Neuron (in vitro differentiated cells): ENCODE measurements at regions not wholly inside any gene's neighbourhood (a gene's known extent, or its start where the extent isn't known, plus 50 kb on each side); places are given as distances from the start of the nearest gene placed in this dataset.

Experiments used
- H2AFZ ChIP-seq: one replicate; pipeline ENCODE4 v1.6.1; 2013; ENCODE audit warnings: low read depth, mild to moderate bottlenecking, inconsistent platforms, low read length, moderate library complexity
- H3K27me3 ChIP-seq: one replicate; pipeline ENCODE4 v1.6.1; 2013; ENCODE audit warnings: low read length; ENCODE audit not compliant: insufficient read depth
- H3K36me3 ChIP-seq: one replicate; pipeline ENCODE4 v1.6.1; 2013; ENCODE audit warnings: low read length; ENCODE audit not compliant: insufficient read depth
- H3K4me1 ChIP-seq: one replicate; pipeline ENCODE4 v1.6.1; 2013; ENCODE audit warnings: low read length; ENCODE audit not compliant: insufficient read depth
- H3K4me3 ChIP-seq: 2 replicates; pipeline ENCODE4 v1.5.1; 2013; ENCODE audit warnings: mild to moderate bottlenecking, low read length, moderate library complexity
- H3K9me3 ChIP-seq: one replicate; pipeline ENCODE4 v1.6.1; 2013; ENCODE audit warnings: low read length

DNA sequence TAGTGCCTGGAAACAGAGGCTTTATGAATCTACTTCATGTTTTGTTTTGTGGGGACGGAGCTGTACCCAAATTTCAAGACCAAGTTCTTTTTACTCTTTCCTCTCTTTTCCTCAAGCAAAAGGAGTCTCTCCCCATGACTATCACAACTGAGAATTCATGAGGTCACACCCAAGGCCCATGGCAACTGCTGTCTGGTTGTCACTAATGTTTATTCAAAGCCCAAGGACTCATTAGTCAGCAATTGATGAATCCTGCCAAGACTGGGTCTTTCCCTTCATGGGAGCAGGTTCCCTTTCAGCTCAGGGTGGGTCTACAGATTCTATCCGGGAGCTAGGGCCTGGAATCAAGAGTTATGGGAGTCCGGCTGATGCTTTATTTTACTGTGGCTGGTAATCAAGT lies 441.5 kb upstream of the PCDH20 start:
- no peak overlapping the region for H2AFZ ChIP-seq
- no peaks in the 10 kb centered on the region for H3K27me3 ChIP-seq
- H3K36me3 ChIP-seq = no peaks in the 10 kb centered on the region
- no peaks in the 10 kb centered on the region for H3K4me1 ChIP-seq
- no peak overlapping the region for H3K4me3 ChIP-seq
- H3K9me3 ChIP-seq = no peaks in the 10 kb centered on the region

DNA sequence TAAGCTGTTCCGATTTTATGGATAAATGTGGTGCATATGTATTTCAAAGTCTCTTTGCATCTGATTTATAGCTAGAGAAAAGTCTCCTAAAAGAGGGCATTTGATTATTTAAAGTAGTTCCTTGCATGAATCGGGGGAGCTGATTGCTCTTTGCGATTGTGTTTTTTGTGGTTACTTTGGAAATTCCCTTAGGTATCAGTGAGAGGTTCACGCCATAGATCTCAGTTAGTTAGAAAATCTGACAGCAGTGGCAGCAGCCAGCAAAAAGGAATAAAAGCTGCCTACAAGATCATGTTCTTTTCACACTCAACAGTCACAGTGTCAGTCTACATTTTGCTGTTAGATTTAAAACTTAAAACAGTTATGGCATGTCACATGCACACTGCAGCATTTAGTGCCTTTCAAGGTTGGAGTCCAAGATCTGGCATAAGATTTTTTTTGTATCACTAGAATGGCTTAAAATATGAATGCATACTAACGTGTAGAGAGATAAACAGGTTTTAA lies 436.5 kb upstream of the PCDH20 start:
- Histone ChIP-seq H2AFZ (no peak overlapping the region), H3K4me3 (no peak overlapping the region), H3K9me3 (no peaks in the 10 kb centered on the region), H3K4me1 (no peaks in the 10 kb centered on the region), H3K27me3 (no peaks in the 10 kb centered on the region), H3K36me3 (no peaks in the 10 kb centered on the region)

GRCh38 chr13:61850794-61851193 lies 435.1 kb upstream of the PCDH20 start:
- Histone ChIP-seq H3K9me3 (no peaks in the 10 kb centered on the region), H3K36me3 (no peaks in the 10 kb centered on the region), H2AFZ (no peak overlapping the region), H3K27me3 (no peaks in the 10 kb centered on the region), H3K4me3 (no peak overlapping the region), H3K4me1 (no peaks in the 10 kb centered on the region)

- Histone ChIP-seq H3K4me3 (no peak overlapping the region), H3K4me1 (no peaks in the 10 kb centered on the region), H3K9me3 (no peaks in the 10 kb centered on the region), H3K27me3 (no peaks in the 10 kb centered on the region), H2AFZ (no peak overlapping the region), H3K36me3 (no peaks in the 10 kb centered on the region)
Observed at GRCh38 chr13:61838568-61838967, 422.9 kb upstream of the PCDH20 start.

- Histone ChIP-seq H3K9me3 (no peaks in the 10 kb centered on the region), H2AFZ (no peak overlapping the region), H3K36me3 (no peaks in the 10 kb centered on the region), H3K27me3 (no peaks in the 10 kb centered on the region), H3K4me1 (no peaks in the 10 kb centered on the region), H3K4me3 (no peak overlapping the region)
Observed at GRCh38 chr13:61833228-61833627, 417.6 kb upstream of the PCDH20 start.

- no peak overlapping the region for H3K4me3 ChIP-seq
- H2AFZ ChIP-seq = no peak overlapping the region
- no peaks in the 10 kb centered on the region for H3K36me3 ChIP-seq
- H3K27me3 ChIP-seq = no peaks in the 10 kb centered on the region
- no peaks in the 10 kb centered on the region for H3K4me1 ChIP-seq
- H3K9me3 ChIP-seq = no peaks in the 10 kb centered on the region
Observed at GRCh38 chr13:61831026-61831425, 415.4 kb upstream of the PCDH20 start.

DNA sequence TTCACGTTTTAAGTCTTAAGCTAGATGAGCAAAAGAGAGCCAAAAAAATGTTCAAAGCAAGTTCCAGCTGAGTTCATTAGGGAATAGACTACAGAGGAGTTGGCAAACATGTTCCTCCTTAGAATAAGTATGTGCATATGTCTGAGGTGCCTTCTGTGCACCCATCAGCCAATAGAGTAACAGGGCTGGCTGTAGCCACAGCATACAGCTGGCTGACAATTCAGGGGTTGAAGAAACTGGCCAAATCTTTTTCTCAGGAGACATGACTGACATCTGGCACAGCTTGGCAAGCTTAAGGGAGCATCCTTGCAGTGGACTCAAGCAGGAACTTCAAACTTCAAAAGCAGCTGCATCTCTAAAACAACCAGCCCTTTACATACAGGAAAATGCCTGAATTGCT lies 414.8 kb upstream of the PCDH20 start:
- no peak overlapping the region for H2AFZ ChIP-seq

GRCh38 chr13:61824168-61824567 lies 408.5 kb upstream of the PCDH20 start:
- H3K36me3 ChIP-seq = no peaks in the 10 kb centered on the region
- no peaks in the 10 kb centered on the region for H3K27me3 ChIP-seq
- no peak overlapping the region for H2AFZ ChIP-seq
- no peaks in the 10 kb centered on the region for H3K4me1 ChIP-seq
- H3K9me3 ChIP-seq = no peaks in the 10 kb centered on the region
- no peak overlapping the region for H3K4me3 ChIP-seq

More for the DNA sequence above, 414.8 kb upstream of the PCDH20 start:
- Histone ChIP-seq H3K4me3 (no peak overlapping the region), H3K27me3 (no peaks in the 10 kb centered on the region), H3K9me3 (no peaks in the 10 kb centered on the region), H3K4me1 (no peaks in the 10 kb centered on the region), H3K36me3 (no peaks in the 10 kb centered on the region)

DNA sequence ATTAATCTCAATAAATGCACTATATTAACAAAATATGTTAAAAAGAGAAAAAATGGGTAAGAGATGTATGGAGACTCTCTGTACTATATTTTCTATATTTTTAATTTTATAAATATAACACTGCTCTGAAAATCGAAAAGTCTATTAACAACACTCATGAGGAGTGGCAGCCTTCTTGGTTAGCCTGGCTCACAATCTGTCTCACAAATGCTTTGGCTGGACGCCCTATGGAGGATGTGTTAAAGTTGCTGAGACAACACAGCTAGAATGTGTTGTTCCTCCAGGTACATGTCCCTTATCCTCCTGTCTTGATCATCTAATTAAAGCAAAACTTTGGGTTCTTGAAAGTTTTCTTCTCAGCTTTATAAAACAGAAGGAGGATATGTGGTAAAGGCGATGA lies 396.6 kb upstream of the PCDH20 start:
- no peak overlapping the region for H3K4me3 ChIP-seq
- H3K27me3 ChIP-seq = no peaks in the 10 kb centered on the region
- H2AFZ ChIP-seq = no peak overlapping the region
- H3K4me1 ChIP-seq = no peaks in the 10 kb centered on the region
- no peaks in the 10 kb centered on the region for H3K36me3 ChIP-seq
- H3K9me3 ChIP-seq = no peaks in the 10 kb centered on the region

DNA sequence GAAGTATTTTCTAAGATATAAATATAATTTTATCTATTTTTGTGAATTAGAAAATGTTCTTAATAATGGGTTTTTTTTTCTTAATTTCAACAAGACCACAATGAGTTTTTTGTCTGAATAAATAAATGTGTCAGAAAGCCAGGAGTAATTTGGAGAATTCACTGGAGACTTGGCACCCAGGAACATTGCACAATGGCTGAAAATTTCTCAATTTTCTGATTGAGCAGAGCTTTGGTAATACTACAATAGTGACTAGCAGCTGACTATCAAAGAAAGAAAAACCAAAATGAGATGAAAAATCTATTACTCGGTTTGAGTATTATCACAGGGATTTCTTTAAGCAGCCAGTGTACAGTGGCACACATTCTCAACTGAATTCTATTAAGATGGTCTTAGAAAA lies 394.4 kb upstream of the PCDH20 start:
- no peak overlapping the region for H3K4me3 ChIP-seq
- H3K4me1 ChIP-seq = no peaks in the 10 kb centered on the region
- no peak overlapping the region for H2AFZ ChIP-seq
- H3K9me3 ChIP-seq = no peaks in the 10 kb centered on the region
- no peaks in the 10 kb centered on the region for H3K27me3 ChIP-seq
- H3K36me3 ChIP-seq = no peaks in the 10 kb centered on the region

DNA sequence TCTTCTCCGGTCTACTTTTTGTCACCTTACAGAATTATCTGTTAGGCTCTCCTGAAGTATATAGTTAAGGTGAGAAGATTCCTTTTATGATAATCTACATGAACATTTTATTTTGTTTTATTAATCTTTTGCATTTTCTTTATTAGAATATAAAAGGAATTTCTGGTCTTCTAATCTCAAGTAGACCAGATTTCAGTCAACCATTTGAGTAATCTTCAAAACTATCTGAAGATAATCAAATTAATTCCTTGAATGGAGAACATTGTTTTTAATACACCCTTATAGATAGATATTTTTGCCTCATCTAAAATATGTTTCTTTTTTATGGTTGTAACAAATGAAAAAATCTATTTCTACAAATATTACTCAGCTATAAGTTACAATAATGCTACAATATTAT lies 381.7 kb upstream of the PCDH20 start:
- Histone ChIP-seq H3K4me3 (no peak overlapping the region), H3K4me1 (no peaks in the 10 kb centered on the region), H3K27me3 (no peaks in the 10 kb centered on the region), H2AFZ (no peak overlapping the region), H3K9me3 (no peaks in the 10 kb centered on the region), H3K36me3 (no peaks in the 10 kb centered on the region)

DNA sequence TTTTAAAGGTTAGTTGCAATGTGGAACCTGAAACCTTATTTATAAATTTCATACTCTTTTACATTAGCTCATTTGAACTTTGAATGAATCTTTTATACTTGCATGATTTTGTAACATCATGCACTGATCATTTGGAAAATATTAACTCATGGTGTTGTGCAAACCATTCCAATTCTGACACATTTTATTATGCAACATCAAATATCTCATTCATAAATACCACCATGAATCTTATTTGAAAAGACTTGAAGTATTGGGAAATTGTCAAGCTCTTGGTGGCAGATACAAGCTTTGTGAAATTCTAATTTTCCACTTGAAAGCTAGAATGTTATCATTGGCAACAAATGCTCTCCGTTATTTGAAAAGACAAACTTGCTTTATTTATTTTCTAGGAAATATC lies 379.9 kb upstream of the PCDH20 start:
- H3K36me3 ChIP-seq = no peaks in the 10 kb centered on the region
- no peaks in the 10 kb centered on the region for H3K9me3 ChIP-seq
- H3K27me3 ChIP-seq = no peaks in the 10 kb centered on the region
- H2AFZ ChIP-seq = no peak overlapping the region
- no peak overlapping the region for H3K4me3 ChIP-seq
- no peaks in the 10 kb centered on the region for H3K4me1 ChIP-seq

DNA sequence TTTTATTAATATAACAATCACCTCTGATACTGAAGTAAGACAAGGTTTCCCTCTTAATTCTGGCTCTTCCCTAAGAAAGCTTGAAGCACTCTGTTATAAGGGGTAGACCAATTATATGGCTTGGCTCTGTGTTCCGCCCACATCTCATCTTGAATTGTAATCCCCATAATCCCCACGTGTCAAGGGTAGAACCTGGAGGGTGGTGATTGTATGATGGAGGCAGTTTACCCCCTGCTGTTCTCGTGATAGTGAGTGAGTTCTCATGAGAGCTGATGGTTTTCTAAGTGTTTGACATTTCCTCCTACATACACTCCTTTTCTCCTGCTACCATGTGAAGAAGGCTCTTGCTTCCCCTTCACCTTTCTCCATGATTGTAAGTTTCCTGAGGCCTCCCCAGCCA lies 363.8 kb upstream of the PCDH20 start:
- H2AFZ ChIP-seq = no peak overlapping the region
- no peaks in the 10 kb centered on the region for H3K4me1 ChIP-seq
- no peaks in the 10 kb centered on the region for H3K9me3 ChIP-seq
- H3K36me3 ChIP-seq = no peaks in the 10 kb centered on the region
- H3K27me3 ChIP-seq = no peaks in the 10 kb centered on the region
- no peak overlapping the region for H3K4me3 ChIP-seq

GRCh38 chr13:61778531-61778930 lies 362.9 kb upstream of the PCDH20 start:
- no peaks in the 10 kb centered on the region for H3K36me3 ChIP-seq
- H3K9me3 ChIP-seq = no peaks in the 10 kb centered on the region
- no peaks in the 10 kb centered on the region for H3K4me1 ChIP-seq
- no peak overlapping the region for H3K4me3 ChIP-seq
- H3K27me3 ChIP-seq = no peaks in the 10 kb centered on the region
- H2AFZ ChIP-seq = no peak overlapping the region
